Upper lobe of left lung (tissue), 6 donors: ENCODE measurements at regions not wholly inside any gene's neighbourhood (a gene's known extent, or its start where the extent isn't known, plus 50 kb on each side); places are given as distances from the start of the nearest gene placed in this dataset.

Source experiments
- ATAC-seq, 2 donors: fragments of 200-7000 bp; cut with Tn5 transposase; one replicate each; pipeline ENCODE4 v1.9.1; 2022; ENCODE audit warnings: mild to moderate bottlenecking in 2 of 2, moderate library complexity in 2 of 2; ENCODE audit not compliant: low FRiP score in 2 of 2
- DNase-seq, 2 donors: peaks; one replicate each; pipeline ENCODE4 v3.0.0-alpha.2; 2019 to 2020
- H3K27ac ChIP-seq, 4 donors: fragments of 200-600 bp; sonication (generic); one replicate each; pipeline ENCODE4 v1.5.1; 2016 to 2019
- H3K27me3 ChIP-seq, 4 donors: fragments of 200-600 bp; sonication (generic); one replicate each; pipeline ENCODE4 v1.5.1; 2017 to 2019
- H3K36me3 ChIP-seq, 4 donors: fragments of 200-600 bp; sonication (generic); one replicate each; pipeline ENCODE4 v1.5.1; 2016 to 2019
- H3K4me1 ChIP-seq, 4 donors: fragments of 200-600 bp; sonication (generic); one replicate each; pipeline ENCODE4 v1.5.1; 2018 to 2019
- H3K4me3 ChIP-seq, 4 donors: fragments of 200-600 bp; sonication (generic); one replicate each; pipeline ENCODE4 v1.5.1; 2017 to 2019; ENCODE audit warnings: mild to moderate bottlenecking in 2 of 4, moderate library complexity in 1 of 4
- H3K9me3 ChIP-seq, 4 donors: fragments of 200-600 bp; sonication (generic); one replicate each; pipeline ENCODE4 v1.5.1; 2018 to 2019
- CTCF ChIP-seq, 6 experiments: fragments of 450-650 bp in 4 of 6; fragments of 200-600 bp in 2 of 6; sonication (generic) in 2 of 6; IDR thresholded peaks; one replicate each; pipeline ENCODE4 v1.5.1; 2016 to 2019; ENCODE audit warnings: antibody characterized with exemption in 6 of 6
- EP300 ChIP-seq, 4 donors: sonication (generic); formaldehyde crosslinking; IDR thresholded peaks; one replicate each; pipeline ENCODE4 v1.5.1; 2017; ENCODE audit warnings: antibody characterized with exemption in 4 of 4, control low read depth in 2 of 4
- POLR2A ChIP-seq, 4 donors: fragments of 450-650 bp; IDR thresholded peaks; one replicate each; pipeline ENCODE4 v1.5.1; 2016 to 2017; ENCODE audit warnings: antibody characterized with exemption in 4 of 4, mild to moderate bottlenecking in 2 of 4
- POLR2AphosphoS5 ChIP-seq, 2 donors: sonication (generic); formaldehyde crosslinking; IDR thresholded peaks; one replicate each; pipeline ENCODE4 v1.5.1; 2017; ENCODE audit warnings: antibody characterized with exemption in 2 of 2
- WGBS, 2 donors: methylation state at CpG; one replicate each; pipeline ENCODE4 v1.1.5; 2017 to 2018; 5-methylcytosine and 5-hydroxymethylcytosine counted together
- donor health status: DM: no; HTN: no; CAD: no; lungs with moderate emphysema.
- donor health status: DM: no; HTN: yes; CAD: no; lungs with severe emphysema.

DNA sequence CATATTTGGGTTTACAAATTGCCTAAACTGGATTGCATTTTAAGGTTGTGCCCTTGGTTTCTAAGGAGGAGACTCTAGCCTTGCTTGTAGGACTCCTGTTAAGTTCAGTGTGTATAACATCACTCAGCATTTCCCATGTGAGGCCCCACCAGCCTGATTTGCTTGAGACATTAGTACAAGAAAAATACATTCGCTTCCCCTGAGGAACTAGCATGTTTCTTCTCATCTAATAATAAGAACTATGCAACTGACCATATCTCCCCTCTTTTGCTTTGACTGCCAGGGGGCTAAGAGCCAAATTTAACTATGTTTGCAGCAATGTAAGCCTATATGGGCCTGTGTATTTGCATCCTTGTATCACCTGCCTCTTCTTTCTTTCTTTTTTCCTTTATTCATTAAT lies 737.9 kb downstream of the INHBA start:
- TF ChIP-seq POLR2AphosphoS5 (IDR thresholded peaks at IDR 0.05) = no peak
- TF ChIP-seq POLR2A (IDR thresholded peaks at IDR 0.05) = no peak
- TF ChIP-seq CTCF (IDR thresholded peaks at IDR 0.05) = no peak
- no peak for TF ChIP-seq EP300 (IDR thresholded peaks at IDR 0.05)
- WGBS, 2 donors = 47 to 87% methylated on average over 1 of the region's 1 CpG
- no peak for DNase-seq

DNA sequence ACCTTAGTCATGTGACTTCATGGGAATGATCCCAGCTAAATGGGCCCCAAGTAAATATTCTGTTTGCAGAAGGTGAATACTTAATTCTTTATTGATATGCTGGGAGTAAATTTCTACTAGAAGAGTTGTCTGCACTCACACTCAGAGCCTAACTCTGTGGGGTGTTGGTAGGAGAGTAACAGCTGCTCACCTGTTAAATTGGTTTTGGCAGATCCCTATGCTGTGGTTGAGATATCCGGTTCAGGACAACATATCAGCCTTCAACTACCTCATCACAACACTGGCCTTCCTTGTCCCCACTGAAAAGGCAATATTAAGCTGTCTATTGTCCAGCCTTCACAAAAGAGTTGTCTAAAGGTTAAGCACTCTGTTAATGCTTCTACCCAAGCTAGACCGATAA lies 738.3 kb downstream of the INHBA start:
- Histone ChIP-seq H3K27me3 (no peaks in the 10 kb centered on the region), H3K4me3 (no peak overlapping the region), H3K9me3 (peaks cover 0 to 3% (median 0%) of the 10 kb centered on the region in 4 donors), H3K4me1 (no peaks in the 10 kb centered on the region), H3K36me3 (no peaks in the 10 kb centered on the region), H3K27ac (no peak overlapping the region)
- DNase-seq (no peak), ATAC-seq (no peak)
- 94 to 100% methylated on average over 1 to 2 of the region's 2 CpGs for WGBS, 2 donors
- TF ChIP-seq POLR2AphosphoS5 (IDR thresholded peaks at IDR 0.05) = no peak
- TF ChIP-seq POLR2A (IDR thresholded peaks at IDR 0.05) = no peak
- TF ChIP-seq EP300 (IDR thresholded peaks at IDR 0.05) = no peak
- TF ChIP-seq CTCF (IDR thresholded peaks at IDR 0.05) = no peak

More for the DNA sequence above, 737.9 kb downstream of the INHBA start:
- no peak for ATAC-seq
- peaks cover 0 to 3% (median 0%) of the 10 kb centered on the region in 4 donors for H3K9me3 ChIP-seq
- no peak overlapping the region for H3K4me3 ChIP-seq
- H3K27ac ChIP-seq = no peak overlapping the region
- no peaks in the 10 kb centered on the region for H3K36me3 ChIP-seq
- H3K27me3 ChIP-seq = no peaks in the 10 kb centered on the region
- H3K4me1 ChIP-seq = no peaks in the 10 kb centered on the region

GRCh38 chr7:40959955-40960354 lies 742.9 kb downstream of the INHBA start:
- Histone ChIP-seq H3K4me3 (no peak overlapping the region), H3K9me3 (peaks cover 0 to 3% (median 0%) of the 10 kb centered on the region in 4 donors), H3K36me3 (no peaks in the 10 kb centered on the region), H3K27me3 (no peaks in the 10 kb centered on the region), H3K4me1 (no peaks in the 10 kb centered on the region), H3K27ac (no peak overlapping the region)
- DNase-seq (no peak), ATAC-seq (no peak)
- no peak for TF ChIP-seq EP300 (IDR thresholded peaks at IDR 0.05)
- no peak for TF ChIP-seq CTCF (IDR thresholded peaks at IDR 0.05)
- no peak for TF ChIP-seq POLR2AphosphoS5 (IDR thresholded peaks at IDR 0.05)
- no peak for TF ChIP-seq POLR2A (IDR thresholded peaks at IDR 0.05)
- 57 to 83% methylated on average over 1 of the region's 1 CpG for WGBS, 2 donors

DNA sequence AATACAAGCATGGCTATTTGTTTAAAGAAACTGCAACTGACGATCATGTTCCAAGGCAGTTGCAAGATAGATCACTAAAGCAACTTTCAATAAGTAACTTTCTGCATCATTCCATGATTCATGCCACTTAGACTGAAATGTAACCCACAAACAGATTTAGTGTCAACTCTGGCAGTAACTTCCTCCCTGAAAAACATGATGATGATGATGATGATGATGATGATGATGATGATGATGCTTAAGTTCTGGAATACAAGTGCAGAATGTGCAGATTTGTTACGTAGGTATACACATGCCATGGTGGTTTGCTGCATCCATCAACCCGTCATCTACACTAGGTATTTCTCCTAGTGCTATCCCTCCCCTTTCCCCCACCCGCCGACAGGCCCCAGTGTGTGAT lies 754.7 kb downstream of the INHBA start:
- Histone ChIP-seq H3K27me3 (no peaks in the 10 kb centered on the region), H3K9me3 (peaks cover 0 to 21% (median 10%) of the 10 kb centered on the region in 4 donors), H3K4me3 (no peak overlapping the region), H3K4me1 (no peaks in the 10 kb centered on the region), H3K27ac (no peak overlapping the region), H3K36me3 (no peaks in the 10 kb centered on the region)
- 87 to 90% methylated on average over 4 to 5 of the region's 5 CpGs for WGBS, 2 donors
- TF ChIP-seq POLR2A (IDR thresholded peaks at IDR 0.05) = no peak
- TF ChIP-seq CTCF (IDR thresholded peaks at IDR 0.05) = no peak
- no peak for TF ChIP-seq EP300 (IDR thresholded peaks at IDR 0.05)
- no peak for TF ChIP-seq POLR2AphosphoS5 (IDR thresholded peaks at IDR 0.05)
- DNase-seq (no peak), ATAC-seq (no peak)

- H3K4me1 ChIP-seq = no peaks in the 10 kb centered on the region
- H3K36me3 ChIP-seq = no peaks in the 10 kb centered on the region
- ATAC-seq = no peak
- TF ChIP-seq POLR2A (IDR thresholded peaks at IDR 0.05) = no peak
- TF ChIP-seq POLR2AphosphoS5 (IDR thresholded peaks at IDR 0.05) = no peak
- no peak for TF ChIP-seq EP300 (IDR thresholded peaks at IDR 0.05)
- TF ChIP-seq CTCF (IDR thresholded peaks at IDR 0.05) = no peak
- H3K27me3 ChIP-seq = no peaks in the 10 kb centered on the region
- peaks cover 0 to 21% (median 10%) of the 10 kb centered on the region in 4 donors for H3K9me3 ChIP-seq
- DNase-seq = no peak
- no peak overlapping the region for H3K27ac ChIP-seq
- H3K4me3 ChIP-seq = no peak overlapping the region
Observed at GRCh38 chr7:40947566-40947965, 755.3 kb downstream of the INHBA start.
